Ascending aorta (tissue), 2 donors: ENCODE measurements at regions not wholly inside any gene's neighbourhood (a gene's known extent, or its start where the extent isn't known, plus 50 kb on each side); places are given as distances from the start of the nearest gene placed in this dataset.

Source experiments
- DNase-seq, 2 donors: peaks; one replicate each; pipeline ENCODE4 v3.0.0-alpha.2; 2019; ENCODE audit warnings: low spot score in 2 of 2
- H3K27ac ChIP-seq, 2 donors: fragments of 200-600 bp; sonication (generic); one replicate each; pipeline ENCODE4 v1.5.1; 2016 to 2017; ENCODE audit warnings: mild to moderate bottlenecking in 1 of 2
- H3K27me3 ChIP-seq: fragments of 200-600 bp; sonication (generic); one replicate; pipeline ENCODE4 v1.5.1; 2017
- H3K36me3 ChIP-seq, 2 donors: fragments of 200-600 bp; sonication (generic); one replicate each; pipeline ENCODE4 v1.5.1; 2016
- H3K4me1 ChIP-seq, 2 donors: fragments of 200-600 bp; sonication (generic); one replicate each; pipeline ENCODE4 v1.5.1; 2016 to 2017; ENCODE audit warnings: mild to moderate bottlenecking in 1 of 2
- H3K4me3 ChIP-seq, 2 donors: fragments of 200-600 bp; sonication (generic); one replicate each; pipeline ENCODE4 v1.5.1; 2016 to 2017; ENCODE audit warnings: mild to moderate bottlenecking in 1 of 2
- H3K9me3 ChIP-seq, 2 donors: fragments of 200-600 bp; sonication (generic); one replicate each; pipeline ENCODE4 v1.5.1; 2016
- intact Hi-C: fragments of 100-400 bp; cut with DNase I; formaldehyde crosslinking; loops from one replicate; pipeline ENCODE4 v1.15.1; 2023
- TF ChIP-seq, protein P1 (sequence below), 3 experiments: fragments of 200-600 bp in 2 of 3; fragments of 450-650 bp in 1 of 3; sonication (generic) in 2 of 3; IDR thresholded peaks; one replicate each; pipeline ENCODE4 v1.5.1; 2016 to 2019; ENCODE audit warnings: antibody characterized with exemption in 3 of 3, mild to moderate bottlenecking in 1 of 3, moderate library complexity in 1 of 3

DNA sequence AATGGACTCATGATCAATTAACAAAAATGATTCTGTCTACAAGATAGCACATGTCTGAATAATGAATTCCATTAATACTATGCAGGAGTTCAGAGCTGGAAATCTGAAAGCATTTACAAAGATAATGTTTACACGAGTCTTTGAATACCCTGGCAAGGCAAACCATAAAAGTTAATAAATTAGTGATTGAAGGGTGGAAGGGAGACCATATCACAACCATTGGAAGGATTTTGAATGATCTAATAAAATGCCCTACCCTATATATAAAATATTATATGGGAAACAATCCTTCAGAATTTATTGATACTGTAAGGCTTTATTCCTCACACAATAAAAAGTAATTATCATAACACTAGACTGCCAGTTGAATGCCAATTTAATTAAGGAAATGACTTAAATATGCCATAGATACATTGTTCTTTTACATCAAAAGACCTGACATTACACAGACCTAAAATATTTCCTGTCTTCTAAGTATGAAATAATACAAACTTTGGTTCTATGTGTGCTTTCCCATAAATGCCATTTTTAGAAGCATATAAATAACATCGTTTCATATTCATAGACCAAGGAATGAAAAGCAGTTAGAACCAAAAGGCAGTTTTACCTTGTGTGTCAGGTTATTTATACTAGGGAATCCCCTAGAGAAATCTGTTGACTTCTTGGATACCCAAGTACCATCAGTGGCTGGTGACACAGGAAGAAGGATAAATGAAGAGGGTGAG lies 249.2 kb upstream of the MARCKS start:
- H3K9me3 ChIP-seq: no peaks in the 10 kb centered on the region
- no peaks in the 10 kb centered on the region for H3K36me3 ChIP-seq
- H3K27me3 ChIP-seq: no peaks in the 10 kb centered on the region
- no peaks in the 10 kb centered on the region for H3K4me1 ChIP-seq
- no peak overlapping the region for H3K27ac ChIP-seq
- intact Hi-C loops: no loop called here
- no peak for DNase-seq
- TF ChIP-seq, protein P1, sequence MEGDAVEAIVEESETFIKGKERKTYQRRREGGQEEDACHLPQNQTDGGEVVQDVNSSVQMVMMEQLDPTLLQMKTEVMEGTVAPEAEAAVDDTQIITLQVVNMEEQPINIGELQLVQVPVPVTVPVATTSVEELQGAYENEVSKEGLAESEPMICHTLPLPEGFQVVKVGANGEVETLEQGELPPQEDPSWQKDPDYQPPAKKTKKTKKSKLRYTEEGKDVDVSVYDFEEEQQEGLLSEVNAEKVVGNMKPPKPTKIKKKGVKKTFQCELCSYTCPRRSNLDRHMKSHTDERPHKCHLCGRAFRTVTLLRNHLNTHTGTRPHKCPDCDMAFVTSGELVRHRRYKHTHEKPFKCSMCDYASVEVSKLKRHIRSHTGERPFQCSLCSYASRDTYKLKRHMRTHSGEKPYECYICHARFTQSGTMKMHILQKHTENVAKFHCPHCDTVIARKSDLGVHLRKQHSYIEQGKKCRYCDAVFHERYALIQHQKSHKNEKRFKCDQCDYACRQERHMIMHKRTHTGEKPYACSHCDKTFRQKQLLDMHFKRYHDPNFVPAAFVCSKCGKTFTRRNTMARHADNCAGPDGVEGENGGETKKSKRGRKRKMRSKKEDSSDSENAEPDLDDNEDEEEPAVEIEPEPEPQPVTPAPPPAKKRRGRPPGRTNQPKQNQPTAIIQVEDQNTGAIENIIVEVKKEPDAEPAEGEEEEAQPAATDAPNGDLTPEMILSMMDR (IDR thresholded peaks at IDR 0.05): no peak
- H3K4me3 ChIP-seq: no peak overlapping the region

DNA sequence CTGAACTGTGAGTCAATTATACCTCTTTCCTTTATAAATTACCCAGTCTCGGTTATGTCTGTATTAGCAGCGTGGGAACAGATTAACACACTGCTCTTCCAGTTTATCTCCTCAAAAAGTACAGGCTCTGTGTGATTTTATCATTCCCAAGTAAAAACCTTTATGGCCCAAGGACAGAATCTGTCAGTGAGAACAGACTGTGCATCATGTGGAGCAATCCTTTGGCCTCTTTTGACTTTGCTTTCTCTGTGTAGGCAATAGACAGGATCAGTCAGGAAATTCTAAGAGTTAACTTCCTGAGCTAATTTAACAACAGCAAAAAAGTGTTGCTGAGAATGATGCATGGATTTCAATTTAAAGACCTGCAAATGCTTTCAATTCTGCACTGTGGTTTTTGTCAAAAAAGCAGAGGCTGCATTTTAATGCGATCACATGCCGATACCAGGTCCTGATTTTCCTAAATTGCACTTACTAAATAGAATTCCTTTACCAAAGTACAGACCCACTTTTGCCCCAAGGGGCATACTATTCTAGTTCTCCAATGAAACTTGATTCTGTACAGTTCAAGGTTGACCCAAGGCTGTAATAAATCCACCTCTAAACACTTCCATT lies 246.7 kb upstream of the MARCKS start:
- Histone ChIP-seq H3K4me1 (no peaks in the 10 kb centered on the region), H3K27ac (no peak overlapping the region), H3K27me3 (no peaks in the 10 kb centered on the region), H3K9me3 (no peaks in the 10 kb centered on the region), H3K4me3 (no peak overlapping the region), H3K36me3 (no peaks in the 10 kb centered on the region)
- DNase-seq: no peak
- TF ChIP-seq, protein P1 (IDR thresholded peaks at IDR 0.05): no peak
- intact Hi-C loops: no loop called here

DNA sequence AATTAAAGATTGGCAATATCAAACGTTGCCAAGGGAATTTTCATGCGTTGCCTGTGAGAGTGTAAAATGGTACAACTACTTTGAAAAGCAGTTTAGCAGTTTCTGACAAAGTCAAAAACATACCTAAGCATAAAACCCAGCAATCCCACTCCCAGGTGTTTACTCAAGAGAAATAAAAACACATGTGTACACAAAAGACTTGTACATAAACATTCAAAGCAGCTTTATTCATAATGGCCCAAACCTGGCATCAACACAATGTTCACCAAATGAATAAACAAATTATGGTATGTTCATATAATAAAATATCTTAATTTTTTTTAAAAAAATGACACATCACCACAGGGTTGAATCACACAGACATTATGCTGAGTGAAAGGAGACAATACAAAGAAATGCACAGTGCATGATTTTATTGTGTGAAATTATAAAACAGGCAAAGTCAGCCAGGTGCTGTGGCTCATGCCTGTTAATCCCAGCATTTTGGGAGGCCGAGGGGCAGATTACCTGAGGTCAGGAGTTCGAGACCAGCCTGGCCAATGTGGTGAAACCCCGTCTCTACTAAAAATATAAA lies 240.4 kb upstream of the MARCKS start:
- Histone ChIP-seq H3K4me3 (no peak overlapping the region), H3K27me3 (no peaks in the 10 kb centered on the region), H3K36me3 (no peaks in the 10 kb centered on the region), H3K4me1 (no peaks in the 10 kb centered on the region), H3K9me3 (no peaks in the 10 kb centered on the region), H3K27ac (no peak overlapping the region)
- TF ChIP-seq, protein P1 (IDR thresholded peaks at IDR 0.05): no peak
- DNase-seq: no peak
- intact Hi-C loops: no loop called here

DNA sequence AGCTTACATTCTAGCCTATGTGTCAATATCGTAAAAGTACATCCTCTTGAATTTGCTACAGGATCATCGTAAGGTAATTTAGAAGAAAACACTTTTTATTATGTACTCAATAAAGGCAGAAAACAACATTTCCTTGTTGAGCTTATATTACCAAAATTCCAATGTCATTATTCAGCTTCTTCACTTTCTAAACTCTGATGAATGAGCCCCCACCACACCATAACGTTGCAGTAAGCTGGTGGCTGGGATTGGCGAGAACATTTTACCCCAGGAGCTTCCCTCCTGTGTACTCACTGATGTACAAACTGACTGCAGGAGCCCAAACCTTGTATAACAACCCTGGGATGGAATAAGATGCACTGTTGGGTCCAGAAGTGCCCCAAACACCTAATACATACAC lies 238.1 kb upstream of the MARCKS start:
- TF ChIP-seq, protein P1 (IDR thresholded peaks at IDR 0.05): no peak
- intact Hi-C loops: no loop called here

DNA sequence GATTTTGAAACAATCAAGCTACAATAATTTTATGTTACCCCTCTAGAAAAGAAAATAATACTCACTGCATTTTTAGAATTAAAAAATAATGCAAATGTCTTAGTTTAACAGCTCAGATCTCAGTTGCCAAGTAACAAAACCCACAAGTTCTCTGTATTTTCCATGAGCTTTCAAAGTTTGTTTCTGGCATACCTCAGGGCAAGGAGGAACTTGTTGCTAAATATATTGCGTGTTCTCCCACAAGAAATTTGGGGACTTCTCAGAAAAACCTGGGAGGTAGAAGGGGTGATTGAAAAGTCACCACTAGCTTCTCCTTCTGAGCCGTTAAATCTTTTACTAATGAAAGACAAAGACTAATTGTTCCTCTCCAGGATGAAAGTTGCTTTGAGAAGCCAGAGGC lies 236.8 kb upstream of the MARCKS start:
- H3K4me1 ChIP-seq: no peaks in the 10 kb centered on the region
- H3K27ac ChIP-seq: no peak overlapping the region
- TF ChIP-seq, protein P1 (IDR thresholded peaks at IDR 0.05): no peak
- H3K27me3 ChIP-seq: no peaks in the 10 kb centered on the region
- intact Hi-C loops: no loop called here
- no peaks in the 10 kb centered on the region for H3K36me3 ChIP-seq
- no peak for DNase-seq
- no peaks in the 10 kb centered on the region for H3K9me3 ChIP-seq
- no peak overlapping the region for H3K4me3 ChIP-seq

More for the DNA sequence above, 238.1 kb upstream of the MARCKS start:
- DNase-seq: no peak
- Histone ChIP-seq H3K9me3 (no peaks in the 10 kb centered on the region), H3K4me1 (no peaks in the 10 kb centered on the region), H3K36me3 (no peaks in the 10 kb centered on the region), H3K4me3 (no peak overlapping the region), H3K27ac (no peak overlapping the region), H3K27me3 (no peaks in the 10 kb centered on the region)
